GM21526 (cell line): ENCODE measurements at regions not wholly inside any gene's neighbourhood (a gene's known extent, or its start where the extent isn't known, plus 50 kb on each side); places are given as distances from the start of the nearest gene placed in this dataset.
"Not testable (repeated sequence)": the region's sequence is repeated elsewhere in the genome, so short reads cannot be mapped to it uniquely, and the experiment has no call there.

Experiments used
- ATAC-seq: cut with Tn5 transposase; IDR thresholded peaks from one replicate; pipeline ENCODE4 v1.9.1; 2021; ENCODE audit warnings: moderate library complexity; ENCODE audit not compliant: unreplicated experiment, low FRiP score

- ATAC-seq: no peak
Measured at GRCh38 chr4:23040539-23040938, 347.8 kb downstream of the GBA3 start.

GRCh38 chr4:23039818-23040217 lies 347.1 kb downstream of the GBA3 start:
- no peak for ATAC-seq

GRCh38 chr4:23038626-23039491 lies 346.1 kb downstream of the GBA3 start:
- ATAC-seq: no peak

- no peak for ATAC-seq
Measured at GRCh38 chr4:23036921-23037495, 344.3 kb downstream of the GBA3 start.

GRCh38 chr4:23036503-23036902 lies 343.8 kb downstream of the GBA3 start:
- ATAC-seq: no peak

GRCh38 chr4:23035521-23036056 lies 342.9 kb downstream of the GBA3 start:
- no peak for ATAC-seq

- no peak for ATAC-seq
Measured at GRCh38 chr4:23034731-23035130, 342.0 kb downstream of the GBA3 start.

GRCh38 chr4:23033796-23034195 lies 341.1 kb downstream of the GBA3 start:
- ATAC-seq: no peak

GRCh38 chr4:23028875-23029274 lies 336.1 kb downstream of the GBA3 start:
- no peak for ATAC-seq

GRCh38 chr4:23023666-23024065 lies 330.9 kb downstream of the GBA3 start:
- no peak for ATAC-seq

GRCh38 chr4:23023121-23023520 lies 330.4 kb downstream of the GBA3 start:
- ATAC-seq: no peak

GRCh38 chr4:23022032-23022431 lies 329.3 kb downstream of the GBA3 start:
- ATAC-seq: no peak

- ATAC-seq: no peak
Measured at GRCh38 chr4:23021040-23021439, 328.3 kb downstream of the GBA3 start.

- not testable (repeated sequence) for ATAC-seq
Measured at GRCh38 chr4:23020399-23020798, 327.7 kb downstream of the GBA3 start.

- ATAC-seq: no peak
Measured at GRCh38 chr4:23016981-23017380, 324.2 kb downstream of the GBA3 start.

- ATAC-seq: no peak
Measured at GRCh38 chr4:23015821-23016220, 323.1 kb downstream of the GBA3 start.

GRCh38 chr4:23009093-23009492 lies 316.4 kb downstream of the GBA3 start:
- no peak for ATAC-seq

- no peak for ATAC-seq
Measured at GRCh38 chr4:23006756-23007155, 314.0 kb downstream of the GBA3 start.

- ATAC-seq: no peak
Measured at GRCh38 chr4:23005691-23006090, 313.0 kb downstream of the GBA3 start.

GRCh38 chr4:23001478-23001877 lies 308.7 kb downstream of the GBA3 start:
- ATAC-seq: no peak

- no peak for ATAC-seq
Measured at GRCh38 chr4:22999419-22999818, 306.7 kb downstream of the GBA3 start.
